Middle frontal gyrus (tissue), 1 donor: ENCODE measurements at regions not wholly inside any gene's neighbourhood (a gene's known extent, or its start where the extent isn't known, plus 50 kb on each side); places are given as distances from the start of the nearest gene placed in this dataset.
"Not testable (repeated sequence)": the region's sequence is repeated elsewhere in the genome, so short reads cannot be mapped to it uniquely, and the experiment has no call there.

Experiments
- DNase-seq: peaks from one replicate; pipeline ENCODE4 v3.0.0-alpha.2; 2015; ENCODE audit warnings: low spot score; ENCODE audit errors: extremely low spot score

GRCh38 chr3:30464381-30464780, 142.0 kb upstream of the TGFBR2 start:
- no peak for DNase-seq

DNA sequence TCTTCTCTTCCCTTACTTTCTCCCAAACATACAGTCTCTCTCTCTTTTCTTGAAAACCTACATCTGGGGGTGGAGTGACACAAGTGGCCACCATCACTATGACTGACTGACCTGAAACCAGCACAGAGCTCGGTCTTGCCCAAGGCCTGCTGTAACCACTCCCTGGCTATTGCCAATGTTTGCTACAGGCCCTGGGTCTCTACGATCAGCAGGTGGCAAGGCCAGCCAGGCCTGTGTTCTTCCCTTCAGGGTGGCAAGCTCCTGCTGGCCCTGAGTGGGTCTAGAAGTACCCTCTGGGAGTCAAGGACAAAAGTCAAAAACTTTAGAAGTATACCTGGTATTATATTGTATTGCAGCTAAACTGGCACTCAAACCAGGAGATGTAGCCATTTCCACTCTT, 140.9 kb upstream of the TGFBR2 start:
- DNase-seq = no peak

GRCh38 chr3:30467596-30468238, 138.7 kb upstream of the TGFBR2 start:
- no peak for DNase-seq

GRCh38 chr3:30469133-30469532, 137.3 kb upstream of the TGFBR2 start:
- no peak for DNase-seq

- DNase-seq = no peak
These were observed 135.9 kb upstream of the TGFBR2 start for GRCh38 chr3:30470496-30470895.

DNA sequence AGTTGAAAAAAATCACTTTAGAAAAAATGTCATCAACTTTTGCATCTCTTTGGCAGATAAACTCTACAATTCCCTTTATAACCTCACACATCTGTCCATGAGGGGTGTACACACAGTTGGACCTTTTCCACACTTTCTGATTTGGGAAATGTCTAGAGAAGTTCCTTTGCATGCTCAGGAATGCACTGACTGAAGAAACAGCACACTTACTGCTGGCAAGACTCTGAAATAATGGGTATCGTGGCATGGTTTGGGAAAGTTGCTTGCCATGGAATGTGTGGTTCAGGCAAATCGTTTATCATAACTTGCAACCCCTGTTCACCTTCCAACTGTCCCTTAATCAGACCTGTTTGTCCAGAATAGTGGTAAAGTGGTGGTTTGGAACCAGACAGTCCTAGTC, 135.3 kb upstream of the TGFBR2 start:
- DNase-seq = no peak

- no peak for DNase-seq
These were observed 134.5 kb upstream of the TGFBR2 start for GRCh38 chr3:30471796-30472489.

DNA sequence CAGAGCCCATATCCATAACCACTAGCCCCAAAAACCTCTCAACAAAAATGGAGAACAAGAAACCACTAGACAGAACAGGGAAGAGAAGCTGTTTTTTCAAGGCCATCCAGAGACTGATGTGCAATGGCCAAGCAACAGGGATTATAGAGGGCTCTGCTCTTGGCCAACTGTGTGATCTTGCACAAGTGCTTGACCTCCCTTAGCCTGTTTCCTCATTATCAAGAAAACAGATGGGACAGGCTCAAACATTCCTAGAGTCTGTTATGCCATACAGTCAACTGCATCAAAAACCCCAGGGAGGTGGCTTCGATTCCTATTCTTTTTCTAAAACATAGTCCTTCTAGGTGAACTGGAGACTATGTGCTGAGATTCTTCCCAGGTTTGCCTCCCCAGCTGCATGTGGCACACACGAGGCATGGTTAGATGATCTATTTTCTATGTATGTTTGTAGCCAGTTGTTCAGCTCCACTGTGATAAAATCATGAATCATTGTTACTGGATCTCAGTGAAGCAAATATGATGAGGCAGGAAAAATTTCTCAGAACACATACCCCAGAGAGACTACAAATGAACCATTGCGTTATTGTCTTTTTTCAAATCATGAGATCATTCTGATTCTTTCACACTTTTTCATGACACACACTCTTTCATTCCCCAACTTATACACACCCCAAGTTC, 132.9 kb upstream of the TGFBR2 start:
- DNase-seq = no peak

DNA sequence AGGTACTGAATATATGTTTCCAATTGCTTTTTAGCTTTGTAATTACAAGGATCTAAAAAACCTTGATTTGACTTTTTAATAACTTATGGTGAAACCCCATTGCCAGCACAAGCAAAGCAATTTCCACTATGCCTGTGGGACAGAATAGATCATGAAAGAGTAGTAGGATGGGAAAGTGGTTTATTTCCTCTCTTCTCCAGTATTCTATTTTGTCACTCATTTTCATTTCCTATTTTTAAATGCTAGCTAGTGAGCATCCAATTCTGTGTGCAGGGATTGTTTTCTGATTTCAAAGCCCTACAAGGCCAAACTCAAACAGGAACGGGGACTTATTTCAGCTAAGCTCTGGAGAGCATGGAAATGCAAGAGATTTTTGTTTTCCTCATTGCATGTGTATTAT, 132.0 kb upstream of the TGFBR2 start:
- DNase-seq = no peak

DNA sequence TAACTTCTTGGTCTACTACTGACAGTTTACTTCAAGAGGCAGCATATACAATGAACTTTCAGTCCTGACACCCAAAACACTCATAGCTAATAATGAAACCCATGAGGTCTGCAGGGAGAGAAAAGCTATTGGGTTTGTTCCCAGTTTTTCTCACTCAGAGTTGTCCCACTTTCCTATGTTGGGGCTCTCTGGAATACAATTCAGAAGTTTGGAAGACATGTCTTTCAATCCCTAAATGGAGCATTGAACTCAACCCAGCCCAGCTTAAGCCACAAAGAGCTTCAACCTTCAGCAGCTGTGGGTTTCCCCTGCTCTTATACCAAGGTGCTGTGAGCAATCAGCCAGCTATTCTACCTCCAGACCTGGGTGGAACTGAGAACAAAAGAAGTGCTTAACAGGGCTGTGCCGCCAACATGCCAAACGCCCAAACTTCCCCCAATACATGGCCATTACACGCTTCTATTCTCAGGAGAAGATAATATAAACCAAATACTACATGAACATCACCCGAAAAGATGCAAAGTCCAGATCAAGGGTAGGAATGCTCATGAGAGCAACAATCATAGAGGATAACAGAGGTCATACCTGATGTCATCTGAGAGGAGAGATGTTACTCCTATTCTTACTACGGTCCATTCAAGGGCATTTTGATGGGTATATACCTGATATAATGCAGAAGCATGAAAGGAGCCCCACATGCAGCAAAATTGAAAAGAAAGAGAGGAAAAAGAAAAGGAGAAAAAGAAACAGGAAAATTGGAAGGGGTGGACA, 131.2 kb upstream of the TGFBR2 start:
- no peak for DNase-seq

DNA sequence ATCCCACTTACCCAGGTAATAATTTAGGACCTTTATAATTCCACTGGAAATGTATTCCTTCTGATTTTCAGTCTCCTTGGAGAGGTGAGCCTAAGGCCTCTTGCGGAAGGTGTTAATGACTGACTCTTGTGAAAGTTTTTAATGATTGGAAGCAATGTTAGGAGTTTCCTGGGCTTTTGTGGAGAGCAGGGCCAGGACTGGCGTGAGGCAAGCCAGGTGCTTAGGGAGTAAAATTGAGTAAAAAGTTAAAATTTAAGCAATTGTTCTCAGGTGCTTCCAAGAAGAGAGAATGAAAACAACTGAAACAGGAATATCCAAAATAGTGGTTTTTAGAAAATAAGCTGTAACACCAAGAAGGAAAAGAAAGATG, 130.6 kb upstream of the TGFBR2 start:
- no peak for DNase-seq

DNA sequence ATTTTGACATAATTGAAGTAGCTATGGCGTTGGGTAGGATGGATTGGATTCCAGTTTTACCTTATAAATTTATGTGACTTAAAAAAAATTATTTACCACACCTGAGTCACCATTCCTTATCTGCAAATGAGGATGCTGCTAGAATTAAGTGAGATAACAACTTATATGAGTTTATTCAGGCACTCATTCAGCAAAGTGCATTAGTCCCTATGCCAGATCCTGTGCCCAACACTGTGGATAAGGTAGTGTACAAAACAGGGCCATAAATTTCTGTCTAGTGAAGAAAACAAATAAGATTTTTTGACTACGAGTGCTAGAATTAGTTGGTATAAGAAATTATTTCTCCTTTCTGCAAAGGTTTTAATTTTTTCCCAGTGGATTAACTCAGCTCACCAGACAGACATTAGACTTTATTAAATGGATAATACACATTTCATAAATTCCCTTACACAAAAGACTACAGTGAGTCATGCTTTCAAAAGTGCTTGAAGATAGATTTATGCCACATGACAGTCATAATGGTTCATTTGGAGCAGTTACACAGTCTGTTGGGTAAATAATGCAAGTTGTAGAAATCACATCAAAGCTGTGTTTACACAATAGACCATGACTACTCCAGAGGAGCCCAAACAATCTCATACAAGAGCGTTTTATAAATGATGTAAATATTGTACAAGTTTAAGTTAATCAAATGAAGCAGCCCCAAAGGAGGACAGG, 129.9 kb upstream of the TGFBR2 start:
- DNase-seq = no peak

GRCh38 chr3:30477149-30477921, 129.1 kb upstream of the TGFBR2 start:
- DNase-seq = no peak

GRCh38 chr3:30479737-30480136, 126.7 kb upstream of the TGFBR2 start:
- DNase-seq = not testable (repeated sequence)

GRCh38 chr3:30480156-30480555, 126.2 kb upstream of the TGFBR2 start:
- not testable (repeated sequence) for DNase-seq

DNA sequence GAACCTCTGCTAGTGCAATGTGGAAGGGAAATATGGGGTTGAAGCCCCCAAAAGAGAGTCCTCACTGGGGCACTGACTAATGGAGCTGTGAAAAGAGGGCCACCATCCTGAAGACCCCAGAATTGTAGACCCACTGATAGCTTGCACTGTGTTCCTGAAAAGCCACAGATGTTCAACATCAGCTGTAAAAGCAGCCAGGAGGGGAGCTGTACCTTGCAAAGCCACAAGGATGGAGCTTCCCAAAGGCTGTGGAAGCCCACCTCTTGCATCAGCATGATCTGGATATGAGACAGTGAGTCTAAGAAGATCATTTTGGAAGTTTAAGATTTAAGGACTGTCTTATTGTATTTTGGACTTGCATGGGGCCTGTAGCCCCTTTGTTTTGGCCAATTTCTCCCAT, 125.8 kb upstream of the TGFBR2 start:
- DNase-seq = no peak

DNA sequence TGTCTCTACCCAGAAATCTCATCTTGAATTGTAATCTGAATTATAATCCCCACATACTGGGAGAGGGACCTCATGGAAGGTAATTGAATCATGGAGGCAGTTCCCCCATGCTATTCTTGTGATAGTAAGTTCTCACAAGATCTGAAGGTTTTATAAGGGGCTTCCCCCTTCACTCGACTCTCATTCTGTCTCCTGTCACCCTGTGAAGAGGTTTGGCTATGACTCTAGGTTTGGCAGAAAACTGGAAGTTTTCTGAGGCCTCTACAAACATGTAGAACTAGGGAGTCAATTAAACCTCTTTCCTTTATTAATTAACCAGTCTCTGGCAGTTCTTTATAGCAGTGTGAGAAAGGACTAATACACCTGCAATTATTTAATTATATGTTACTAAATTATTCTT, 125.2 kb upstream of the TGFBR2 start:
- DNase-seq = no peak

DNA sequence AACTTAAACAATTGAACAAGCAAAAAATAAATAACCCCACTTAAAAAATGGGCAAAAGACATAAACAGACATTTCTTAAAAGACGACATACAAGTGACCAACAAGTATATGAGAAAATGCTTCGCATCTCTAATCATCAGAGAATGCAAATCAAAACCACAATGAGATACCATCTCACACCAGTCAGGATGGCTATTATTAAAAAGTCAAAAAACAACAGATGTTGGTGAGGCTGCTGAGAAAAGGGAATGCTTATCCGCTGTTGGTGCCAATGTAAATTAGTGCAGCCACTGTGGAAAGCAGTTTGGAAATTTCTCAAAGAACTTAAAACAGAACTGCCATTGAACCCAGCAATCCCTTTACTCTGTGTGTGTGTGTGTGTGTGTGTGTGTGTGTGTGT, 122.2 kb upstream of the TGFBR2 start:
- not testable (repeated sequence) for DNase-seq

DNA sequence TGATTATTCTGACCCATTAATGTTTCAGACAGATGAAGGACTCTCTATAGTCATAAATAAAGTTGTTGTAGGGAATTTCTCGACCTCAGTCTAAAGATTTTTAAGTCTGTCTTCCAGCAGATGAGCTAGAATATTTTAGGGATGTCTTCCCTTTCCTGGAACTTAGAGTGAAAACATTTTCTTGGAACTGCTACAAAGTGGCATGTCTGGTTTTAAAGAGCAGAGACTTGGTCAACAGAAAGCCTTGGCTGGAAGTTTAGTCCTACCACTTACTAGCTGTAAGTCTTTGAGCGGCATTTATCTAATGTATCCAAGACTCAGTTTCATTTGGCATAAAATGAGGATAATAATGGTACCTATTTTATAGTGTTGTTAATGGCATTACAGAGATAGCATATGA, 120.0 kb upstream of the TGFBR2 start:
- no peak for DNase-seq

DNA sequence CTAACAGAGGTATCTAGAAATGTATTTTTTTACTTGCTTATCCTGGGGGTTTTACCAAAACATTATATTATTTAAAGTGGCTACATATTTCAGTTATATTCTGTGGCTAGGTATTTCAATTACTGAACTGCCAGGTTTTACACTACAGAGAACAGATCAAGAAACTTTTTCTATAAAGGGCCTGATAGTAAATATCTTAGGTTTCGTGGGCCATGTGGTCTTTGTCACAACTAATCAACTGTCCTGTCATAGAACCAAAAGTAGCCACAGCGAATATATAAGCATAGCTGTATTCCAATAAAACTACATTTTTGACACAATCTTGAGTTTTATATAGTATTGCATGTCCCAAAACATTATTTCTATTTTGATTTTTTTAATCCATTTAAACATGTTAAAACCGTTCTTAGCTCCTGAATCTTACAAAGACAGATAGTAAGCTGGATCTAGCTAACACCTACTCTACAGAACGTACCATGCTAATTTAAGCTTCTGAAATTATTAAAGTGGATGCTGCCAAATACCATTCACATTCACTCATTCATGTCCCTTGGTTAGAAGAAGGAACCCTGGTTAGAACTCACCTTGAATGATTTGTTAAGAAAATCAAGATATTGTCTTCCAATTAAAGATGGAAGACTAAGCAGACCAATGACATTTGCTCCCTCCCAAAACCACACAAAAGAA, 118.2 kb upstream of the TGFBR2 start:
- no peak for DNase-seq
